Amniotic epithelial cell (primary cell): ENCODE measurements at regions not wholly inside any gene's neighbourhood (a gene's known extent, or its start where the extent isn't known, plus 50 kb on each side); places are given as distances from the start of the nearest gene placed in this dataset.

ENCODE experiments used
- DNase-seq: peaks from one replicate; pipeline ENCODE4 v3.0.0-alpha.2; 2010; ENCODE audit warnings: low read depth

DNA sequence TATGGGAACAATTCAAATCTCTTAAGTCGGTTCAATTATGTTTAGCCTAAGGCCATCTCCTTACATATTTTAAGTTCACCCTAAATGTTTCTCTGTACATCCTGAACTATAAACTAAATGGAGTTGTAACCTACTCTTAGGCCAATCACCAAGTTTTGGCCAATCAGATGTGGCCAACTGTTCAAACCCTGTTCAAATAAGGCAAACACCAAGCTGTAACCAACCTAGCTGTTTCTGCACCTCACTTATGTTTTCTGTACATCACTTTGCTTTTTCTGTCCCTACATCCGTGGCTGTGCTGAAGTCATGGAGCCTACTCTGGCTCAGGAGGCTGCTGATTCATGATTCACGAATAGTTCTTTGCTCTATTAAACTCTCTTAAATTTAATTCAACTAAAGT lies 165.3 kb downstream of the GASK1B start:
- DNase-seq = no peak

DNA sequence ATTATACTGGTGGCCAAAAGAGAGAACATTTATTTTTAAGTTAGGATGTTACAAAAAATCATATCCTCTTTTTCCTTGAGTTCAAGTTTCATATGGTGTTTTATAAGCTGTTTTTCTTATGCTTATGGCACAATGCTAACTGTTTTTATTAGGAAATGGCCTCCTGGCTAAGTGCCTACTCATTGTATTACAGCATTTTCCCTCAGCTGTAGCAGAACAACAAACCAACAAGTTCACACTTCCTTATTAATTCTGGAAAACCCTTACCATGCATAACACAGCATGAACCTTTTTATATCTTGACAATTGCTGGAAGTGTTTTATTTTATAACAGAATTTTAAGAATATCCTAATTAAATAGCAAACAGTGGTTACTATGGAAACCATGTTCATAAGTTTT lies 165.8 kb downstream of the GASK1B start:
- peak; percentile 34 for DNase-seq

DNA sequence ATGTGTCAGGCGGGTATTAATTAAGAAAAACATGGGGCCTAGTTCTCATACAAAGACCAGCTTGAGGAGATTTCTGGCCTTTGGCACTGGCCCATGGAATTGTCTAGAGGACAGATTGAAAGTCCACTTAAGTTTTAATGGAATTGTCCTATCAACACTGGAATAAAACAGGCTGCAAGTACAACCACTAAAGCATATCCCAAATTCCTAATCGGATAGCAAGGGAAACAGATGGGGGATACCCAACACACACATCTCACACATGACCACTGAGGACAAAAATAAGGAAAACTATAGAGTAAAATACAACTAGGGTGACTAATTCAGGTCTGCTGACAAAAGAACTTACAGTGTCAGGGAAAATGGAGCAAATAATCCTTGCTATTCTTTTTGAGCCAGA lies 167.8 kb downstream of the GASK1B start:
- DNase-seq = no peak

DNA sequence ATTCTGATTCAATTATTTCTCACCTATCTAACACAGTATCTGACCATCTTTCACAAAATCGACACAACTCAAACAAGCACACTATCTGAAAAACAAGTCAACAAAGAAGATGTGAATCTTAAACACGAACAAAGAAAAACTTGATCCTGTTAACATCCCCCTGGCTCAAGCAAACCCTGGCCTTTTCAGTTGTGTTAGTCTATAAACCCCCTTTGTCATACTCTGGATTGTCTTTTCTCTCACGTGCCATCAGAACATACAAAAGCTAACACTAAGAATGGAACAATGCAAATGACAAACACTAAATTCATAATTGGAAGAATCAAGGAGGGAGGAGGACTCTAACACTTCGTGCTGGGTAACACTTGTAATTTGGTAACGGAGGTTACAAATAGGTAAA lies 168.7 kb downstream of the GASK1B start:
- no peak for DNase-seq

DNA sequence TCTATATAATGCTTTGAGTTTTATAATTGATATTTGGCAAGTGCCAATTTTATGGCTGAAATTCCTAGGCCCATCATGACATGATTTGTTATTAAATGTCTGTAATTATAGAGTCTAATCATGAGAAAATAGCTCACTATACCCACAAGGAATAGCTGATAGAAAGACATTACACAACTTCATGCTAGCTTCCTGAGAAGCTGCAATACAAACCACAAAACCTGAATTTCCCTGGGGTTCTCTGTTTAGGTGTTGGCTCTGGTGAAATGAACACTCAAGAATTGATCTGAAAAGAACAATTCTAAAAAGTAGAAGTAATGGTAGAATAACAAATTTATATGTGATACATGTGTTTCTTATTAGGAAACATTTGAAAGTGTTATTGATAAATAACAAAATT lies 169.6 kb downstream of the GASK1B start:
- DNase-seq = peak; percentile 66

DNA sequence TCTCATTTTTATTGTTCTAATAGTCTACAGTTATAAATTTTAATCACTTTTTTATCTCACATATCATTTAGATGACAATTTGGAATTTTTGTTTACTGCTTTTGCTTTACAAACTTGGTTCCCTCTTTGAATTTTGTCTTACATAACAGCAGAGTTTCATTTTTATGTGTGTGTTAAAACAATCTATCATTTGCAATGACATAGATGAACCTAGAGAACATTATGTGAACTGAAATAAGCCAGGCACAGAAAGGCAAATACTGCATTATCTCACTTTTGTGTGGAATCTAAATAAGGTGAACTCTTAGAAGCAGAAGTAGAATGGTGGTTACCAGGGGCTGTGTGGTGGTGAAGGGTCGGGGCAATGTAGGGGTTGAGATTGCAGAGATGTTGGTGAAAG lies 170.7 kb downstream of the GASK1B start:
- peak; percentile 32 for DNase-seq

DNA sequence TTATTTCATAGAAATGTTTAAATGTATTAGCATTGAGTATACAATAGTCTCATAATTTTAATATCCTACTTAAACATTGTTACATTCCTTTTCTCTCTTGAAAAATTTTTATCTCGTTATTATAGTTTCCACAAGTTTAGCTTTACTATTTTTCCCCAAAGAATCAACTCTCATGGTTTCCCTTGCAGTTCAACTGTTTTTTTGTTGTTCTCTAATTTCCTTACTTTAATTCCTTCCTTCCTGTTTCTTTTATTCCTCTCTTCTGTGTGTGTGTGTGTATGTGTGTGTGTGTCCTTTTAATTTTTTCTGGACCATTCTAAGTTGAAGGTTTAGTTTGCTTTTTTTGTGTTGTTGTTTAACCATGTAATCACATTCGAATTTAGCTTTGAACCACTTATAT lies 171.1 kb downstream of the GASK1B start:
- DNase-seq = no peak

DNA sequence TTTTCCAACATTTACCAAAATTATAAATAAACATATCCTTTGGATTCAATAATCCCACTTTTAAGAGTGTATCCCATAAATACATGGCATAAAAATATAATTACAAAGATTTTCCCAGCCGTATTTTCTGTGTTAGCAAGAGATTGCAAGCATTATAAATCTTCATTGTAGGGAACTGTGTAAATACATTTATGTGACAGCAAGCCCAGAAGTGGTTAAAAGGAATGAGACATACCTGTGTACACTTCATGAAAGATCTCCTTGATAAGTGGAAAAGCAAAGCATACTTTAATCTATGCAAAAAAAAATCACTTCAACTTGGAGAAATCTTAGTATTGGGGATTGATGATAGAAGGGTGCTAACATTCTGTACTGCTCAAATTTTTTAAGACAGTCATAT lies 173.1 kb downstream of the GASK1B start:
- no peak for DNase-seq

DNA sequence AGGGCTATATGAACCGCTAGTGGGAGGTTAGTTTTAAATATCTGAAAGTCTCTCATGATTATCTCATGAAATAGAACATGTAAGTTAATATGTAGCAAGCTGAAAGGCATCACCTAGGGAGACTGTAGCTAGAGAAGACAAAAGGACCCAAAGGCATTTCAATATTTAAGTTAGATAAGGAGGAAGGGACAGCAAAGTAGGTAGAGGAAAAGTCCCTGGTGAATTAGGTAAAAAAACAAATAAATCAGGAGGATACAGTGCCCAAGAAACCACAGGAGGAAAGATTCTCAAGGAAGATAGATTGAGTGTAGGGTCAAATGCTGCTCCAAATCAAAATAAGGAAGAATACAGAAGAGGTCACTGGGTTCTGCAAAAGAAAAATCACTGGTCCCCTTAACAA lies 175.5 kb downstream of the GASK1B start:
- DNase-seq = no peak

DNA sequence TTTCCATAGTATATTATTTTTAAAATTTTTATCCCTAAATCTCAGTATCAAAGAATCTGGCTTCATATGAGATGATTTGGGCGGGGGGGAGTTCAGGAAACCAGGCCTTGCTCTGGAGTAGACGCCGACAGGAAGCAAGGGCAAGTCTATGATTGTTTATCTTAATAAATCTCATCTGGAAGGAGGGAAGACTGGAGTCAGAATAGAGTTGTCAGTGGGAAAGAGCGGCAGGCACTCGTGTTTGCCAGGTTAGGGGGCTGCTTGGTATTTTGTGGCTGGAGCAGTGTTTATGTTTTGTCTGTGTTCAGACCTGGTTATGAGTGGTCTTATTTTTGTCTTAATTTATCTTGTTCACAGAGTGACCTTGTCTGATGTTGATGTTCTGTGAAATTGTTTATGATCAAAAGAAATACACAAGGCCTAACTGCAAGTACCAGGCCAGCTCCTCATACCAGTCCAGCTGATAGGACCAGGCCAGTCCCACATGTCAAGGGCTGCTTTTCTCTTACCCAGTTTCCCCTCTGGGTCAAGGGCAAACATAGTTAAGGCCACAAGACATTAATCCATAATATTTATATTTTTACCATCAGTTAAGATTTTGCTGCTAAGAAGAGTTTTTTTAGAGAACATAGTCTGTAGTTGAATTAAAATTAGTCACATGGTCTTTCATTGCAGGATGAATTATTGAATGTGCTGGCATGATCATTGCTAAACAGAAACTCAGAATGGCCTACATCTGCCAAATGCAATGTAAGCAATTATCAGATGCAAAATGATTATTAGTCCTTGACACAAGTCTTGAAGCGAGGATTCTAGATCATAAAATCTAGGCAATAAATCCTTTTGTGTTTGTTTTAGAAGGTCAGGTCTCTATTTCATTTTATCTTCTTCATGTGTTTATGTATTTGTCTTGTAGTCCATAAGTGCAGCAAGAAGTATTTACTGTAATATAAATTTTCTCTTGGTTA lies 176.5 kb downstream of the GASK1B start:
- DNase-seq = peak; percentile 50

DNA sequence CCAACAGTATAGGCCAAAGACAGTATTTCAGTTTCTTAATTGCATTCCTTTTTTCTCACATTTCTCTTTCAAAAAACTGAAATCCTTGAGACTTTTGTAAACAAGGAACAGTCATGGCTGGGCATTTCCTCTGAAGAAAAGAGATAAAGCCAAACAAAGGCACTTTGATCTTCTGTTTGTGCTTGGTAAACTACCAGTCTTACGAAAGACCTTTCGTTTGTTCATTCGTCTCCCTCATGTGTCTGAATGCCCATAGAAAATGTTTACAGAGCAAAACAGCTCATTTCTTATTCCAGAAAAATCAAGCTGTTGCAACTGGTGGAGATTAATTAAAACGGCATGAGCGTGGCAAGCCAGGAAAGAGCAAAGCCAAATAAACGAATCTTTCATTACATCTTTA lies 178.0 kb downstream of the GASK1B start:
- peak; percentile 90 for DNase-seq

DNA sequence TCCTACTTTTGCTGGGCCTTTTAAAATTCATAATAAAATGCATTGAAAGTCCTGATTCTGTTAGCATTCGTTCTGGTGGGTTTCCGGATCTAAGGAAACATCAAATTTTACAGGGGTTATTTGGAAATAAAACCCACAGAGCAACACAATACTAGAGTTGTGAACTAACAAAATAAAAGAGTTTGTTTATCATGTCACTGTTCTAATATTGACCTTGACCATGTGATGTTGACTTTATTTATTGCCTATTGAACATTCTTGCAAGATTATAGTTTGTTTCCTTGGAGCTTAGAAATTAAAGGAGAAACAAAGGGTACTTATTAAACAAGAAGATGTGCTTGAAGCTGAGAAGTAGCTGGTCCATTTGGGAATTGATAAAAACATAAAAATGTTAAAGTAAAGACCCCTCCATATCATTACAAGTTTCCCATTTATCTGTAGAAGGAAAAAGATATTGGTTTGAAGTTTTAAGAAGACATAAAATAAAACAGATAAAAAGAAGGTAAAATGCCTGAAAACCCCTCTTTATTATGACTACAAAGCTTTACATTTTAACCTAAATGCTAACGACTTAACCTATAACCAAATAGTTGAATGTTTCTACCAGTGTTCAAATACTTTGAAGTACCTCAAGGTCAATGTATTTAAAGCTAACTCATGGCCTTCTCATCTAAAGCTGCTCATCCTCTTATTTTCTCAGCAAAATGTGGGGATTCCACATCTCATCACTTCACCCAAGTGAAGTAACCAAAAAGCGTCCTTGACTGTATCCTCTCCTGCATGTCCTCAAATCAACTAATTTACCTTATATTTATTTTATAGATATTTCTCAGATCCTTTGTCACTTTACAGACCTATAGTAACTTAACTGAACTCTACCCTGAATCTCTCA lies 179.6 kb downstream of the GASK1B start:
- no peak for DNase-seq

DNA sequence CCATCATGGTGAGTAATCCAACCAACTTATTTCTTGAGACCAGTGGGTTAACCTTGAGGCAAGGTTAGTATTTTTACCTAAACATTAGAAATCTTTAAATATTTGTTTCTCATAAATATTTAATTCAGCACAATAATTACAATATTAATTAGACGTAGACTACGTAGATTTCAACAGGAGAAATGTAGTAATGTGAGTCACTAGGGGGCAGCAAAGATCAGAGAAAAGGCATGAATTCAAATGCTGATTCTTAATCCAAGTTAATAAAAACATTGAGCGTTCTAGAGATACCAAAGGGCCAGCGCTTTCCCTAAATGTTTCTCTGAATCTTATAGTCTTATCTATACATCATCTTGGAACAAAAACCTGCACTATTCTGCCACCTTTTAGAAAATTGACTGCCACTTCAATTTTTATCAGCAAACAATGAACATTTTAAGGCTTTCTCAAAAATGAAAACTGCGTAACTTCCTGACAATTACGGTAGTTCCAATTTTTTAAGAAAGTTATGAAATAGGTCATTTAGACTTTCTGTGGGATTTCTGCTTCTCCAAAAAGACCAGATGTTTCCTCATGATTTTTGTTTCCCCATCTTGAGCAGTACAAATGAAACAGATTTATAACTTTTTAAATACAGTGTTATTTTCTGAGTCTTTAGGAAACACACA lies 180.7 kb downstream of the GASK1B start:
- peak; percentile 82 for DNase-seq

DNA sequence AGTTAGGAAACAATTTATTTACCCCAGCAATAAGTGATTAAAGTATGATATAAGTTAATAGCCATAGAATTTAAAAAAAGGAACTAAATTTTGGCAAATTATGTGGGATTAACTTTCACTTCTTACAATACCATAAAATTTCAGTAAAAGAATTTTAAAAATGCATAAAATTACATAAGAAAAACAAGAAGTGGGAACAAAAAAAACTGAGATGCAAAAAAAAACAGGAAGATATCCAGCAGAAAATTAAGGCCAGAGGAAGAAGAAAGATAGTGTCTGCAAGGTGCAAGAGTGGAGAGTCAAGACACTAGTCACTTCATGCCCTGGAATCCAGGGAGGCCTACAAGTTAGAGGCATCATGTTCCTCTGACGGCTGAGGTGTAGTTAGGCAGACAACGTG lies 184.2 kb downstream of the GASK1B start:
- DNase-seq = no peak

DNA sequence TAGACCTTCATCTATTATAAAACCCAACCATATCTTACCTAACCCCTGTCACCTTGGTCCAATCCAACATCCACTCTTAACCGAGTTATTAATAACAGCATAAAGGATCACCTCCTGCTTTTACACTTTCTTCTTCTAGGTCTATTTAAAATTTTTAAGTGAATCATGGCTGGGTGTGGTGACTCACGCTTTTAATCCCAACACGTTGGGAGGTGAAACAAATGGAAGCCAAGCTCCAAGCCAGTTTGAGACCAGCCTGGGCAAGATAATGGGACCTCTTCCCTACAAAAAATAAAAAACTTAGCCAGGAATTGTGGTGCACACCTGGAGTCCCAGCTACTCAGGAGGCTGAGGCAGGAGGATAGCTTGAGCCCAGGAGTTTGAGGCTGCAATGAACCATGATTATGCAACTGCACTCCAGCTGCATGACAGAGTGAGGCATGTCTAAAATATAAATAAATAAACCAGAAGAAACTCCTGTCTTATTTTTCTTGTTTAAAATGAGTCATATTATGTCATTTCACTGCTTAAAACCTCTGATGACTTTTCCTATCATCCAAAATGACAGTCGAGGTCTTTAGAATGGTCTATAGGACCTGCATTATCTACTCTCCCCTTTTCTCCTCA lies 188.4 kb downstream of the GASK1B start:
- DNase-seq = no peak

DNA sequence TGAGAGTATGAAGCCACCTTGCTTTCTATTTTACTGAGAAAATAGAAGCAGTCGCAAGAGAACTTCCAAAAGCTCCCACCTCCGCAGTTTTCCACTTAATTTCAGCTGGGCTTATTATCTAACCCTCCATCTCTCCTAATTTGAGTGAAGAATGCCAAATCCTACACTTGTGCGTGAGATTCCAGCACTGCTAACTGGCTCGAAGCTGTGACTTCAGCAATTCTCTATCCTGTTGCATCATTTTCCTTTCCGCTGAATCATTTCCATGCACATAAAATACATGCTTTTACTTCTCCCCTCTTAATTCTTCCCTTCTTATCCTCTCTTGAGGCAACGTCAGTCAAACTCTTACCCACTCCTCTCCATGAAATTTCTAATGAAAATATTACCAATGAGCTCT lies 189.5 kb downstream of the GASK1B start:
- peak; percentile 14 for DNase-seq

DNA sequence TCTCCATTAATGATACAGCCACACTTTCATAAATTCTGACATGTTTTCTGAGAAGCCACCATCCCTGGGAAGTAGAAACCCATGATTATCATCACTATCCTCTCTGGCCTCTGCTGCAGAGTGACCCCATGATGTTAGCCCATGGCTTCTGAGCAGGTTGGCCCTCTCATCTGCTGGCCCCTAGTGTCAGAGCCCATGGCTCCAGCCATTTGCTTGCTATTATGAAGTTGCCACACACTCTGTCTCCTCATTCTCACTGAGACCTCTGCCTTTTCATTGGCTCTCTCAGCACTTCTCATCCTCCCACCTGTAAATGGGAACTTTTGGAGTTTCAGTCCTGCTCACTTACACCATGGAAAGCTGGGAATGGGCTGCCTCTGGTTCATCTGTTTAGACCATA lies 192.7 kb downstream of the GASK1B start:
- DNase-seq = no peak

DNA sequence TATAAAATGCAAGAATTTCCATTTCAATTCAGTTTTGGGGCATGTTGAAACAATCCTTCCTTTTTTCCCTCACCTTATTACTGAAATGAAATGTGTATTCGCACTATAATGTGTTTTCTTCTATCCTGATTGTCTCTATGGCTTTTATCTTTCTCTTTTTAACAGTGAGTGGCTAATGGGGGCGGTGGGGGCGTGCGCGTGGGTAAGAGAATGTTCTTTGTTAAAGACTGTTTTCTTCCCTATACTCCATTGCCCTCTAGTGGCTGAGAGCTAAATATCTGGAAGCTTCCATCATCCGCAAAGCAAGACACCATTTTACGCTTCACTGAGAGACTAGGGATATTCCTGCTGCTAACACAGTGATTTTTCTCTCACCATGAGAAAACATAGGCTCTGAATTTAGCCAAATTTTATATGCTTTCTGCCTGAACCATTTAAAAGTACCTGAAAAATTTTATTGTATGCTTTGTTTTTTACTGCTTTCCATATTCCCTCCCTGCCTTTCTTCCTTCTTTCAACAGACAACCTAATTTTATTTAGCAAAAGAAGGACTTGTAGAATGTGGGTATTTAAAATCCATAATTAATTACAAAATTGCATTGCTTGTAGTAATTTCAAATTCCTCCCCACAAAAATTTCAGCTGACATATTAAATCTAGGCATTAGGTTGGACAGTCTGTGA lies 194.0 kb downstream of the GASK1B start:
- peak; percentile 61 for DNase-seq

DNA sequence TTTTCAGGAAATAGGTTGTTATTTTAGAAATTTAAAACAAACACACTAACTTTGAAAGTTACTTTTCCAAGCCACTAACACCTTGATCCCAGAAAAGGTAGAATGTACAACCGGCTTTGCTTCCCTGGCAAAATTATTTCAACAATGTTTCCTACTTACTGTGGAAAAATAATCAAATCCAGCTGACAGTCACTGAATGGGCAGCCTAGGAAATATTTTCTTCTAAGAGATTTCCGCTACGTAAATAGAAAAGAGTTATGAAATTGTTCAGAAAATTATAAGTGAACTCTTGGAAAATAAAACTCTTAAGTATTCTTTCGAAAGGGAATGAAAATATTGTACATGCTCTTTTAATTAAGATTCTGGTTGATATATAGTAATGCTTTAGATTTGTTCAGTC lies 195.7 kb downstream of the GASK1B start:
- no peak for DNase-seq

DNA sequence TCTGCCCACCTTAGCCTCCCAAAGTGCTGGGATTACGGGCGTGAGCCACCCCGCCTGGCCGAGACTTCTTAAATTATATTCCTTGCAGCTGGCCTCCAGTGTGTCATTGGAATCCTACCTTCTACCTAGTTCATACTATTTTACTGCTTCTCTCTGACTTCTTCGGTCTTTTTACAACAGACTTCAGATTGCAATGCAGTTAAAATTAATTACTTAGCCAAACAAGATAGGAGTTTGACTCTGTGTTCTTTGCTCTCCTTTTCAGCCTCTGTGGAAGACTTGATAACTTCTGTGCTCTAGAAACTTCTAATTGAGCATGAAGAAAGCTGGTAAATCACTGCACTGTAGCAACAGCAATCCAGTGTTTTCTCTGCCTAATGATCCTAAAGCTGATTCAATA lies 199.5 kb downstream of the GASK1B start:
- no peak for DNase-seq

DNA sequence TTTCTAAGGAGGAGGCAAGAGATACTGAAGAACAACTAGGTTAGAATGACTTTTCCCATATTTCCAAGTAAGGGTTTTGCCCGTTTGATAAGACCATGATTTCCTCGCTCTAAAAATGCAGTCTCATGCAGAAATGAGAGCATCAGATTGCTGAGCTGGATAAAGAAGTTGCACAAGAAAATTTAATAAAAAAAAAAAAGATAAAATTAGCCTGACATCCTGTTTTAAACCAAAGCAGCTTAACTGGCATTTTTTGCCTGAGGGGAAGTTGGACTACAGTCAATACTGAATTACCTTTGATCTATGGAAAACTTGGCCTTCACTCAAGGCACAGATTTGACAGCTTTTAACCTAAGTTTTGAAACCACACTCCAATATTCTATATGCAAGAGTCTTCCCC lies 208.4 kb downstream of the GASK1B start:
- no peak for DNase-seq
